ENCODE measurements at regions not wholly inside any gene's neighbourhood (a gene's known extent, or its start where the extent isn't known, plus 50 kb on each side); places are given as distances from the start of the nearest gene placed in this dataset.

GRCh38 chr10:70943249-70943648 is 54.9 kb upstream of the PCBD1 start:
- TF ChIP-seq EZH2phosphoT487 (IDR thresholded peaks at IDR 0.05; ENCODE audit: insufficient read depth, low read depth), result no peak
- TF ChIP-seq EZH2 (IDR thresholded peaks at IDR 0.05; ENCODE audit: insufficient read depth, poor library complexity, severe bottlenecking), result no peak
- H3K27me3 ChIP-seq (replicated peaks; ENCODE audit: insufficient read depth), result peaks cover 50% of the 10 kb centered on the region
- no peaks in the 10 kb centered on the region for H3F3A ChIP-seq (ENCODE audit: insufficient read depth)

GRCh38 chr10:70943841-70944466 is 55.6 kb upstream of the PCBD1 start:
- no peak for DNase-seq
- in situ Hi-C loops (cut with MboI), result no loop called here
- H2AFZ ChIP-seq, result no peak overlapping the region

More at GRCh38 chr10:70943249-70943648, 54.9 kb upstream of the PCBD1 start:
- Histone ChIP-seq H3K4me3 (no peak overlapping the region), H3K9ac (no peak overlapping the region), H3K9me2 (ENCODE audit: insufficient read depth) (no peaks in the 10 kb centered on the region), H3K79me2 (ENCODE audit: insufficient read depth) (no peaks in the 10 kb centered on the region), H2AFZ (no peak overlapping the region), H3K27ac (no peak overlapping the region), H4K20me1 (ENCODE audit: insufficient read depth) (no peaks in the 10 kb centered on the region), H3K9me3 (ENCODE audit: low read depth) (no peaks in the 10 kb centered on the region), H3K36me3 (ENCODE audit: low read depth) (no peaks in the 10 kb centered on the region), H3K4me1 (ENCODE audit: insufficient read depth) (no peaks in the 10 kb centered on the region), H3K4me2 (ENCODE audit: unreplicated experiment) (no peak overlapping the region)
- no peak for DNase-seq
- 56 to 66% methylated on average over 3 to 4 of the region's 4 CpGs for WGBS, 2 experiments (ENCODE audit: low coverage in 1 of 2, low lambda C conversion rate in 2 of 2, missing lambda C conversion rate in 2 of 2)
- in situ Hi-C loops (cut with MboI), result no loop called here

GRCh38 chr10:70950037-70950436 is 61.7 kb upstream of the PCBD1 start:
- no peak for TF ChIP-seq EZH2phosphoT487 (IDR thresholded peaks at IDR 0.05; ENCODE audit: insufficient read depth, low read depth)
- no peak for TF ChIP-seq EZH2 (IDR thresholded peaks at IDR 0.05; ENCODE audit: insufficient read depth, poor library complexity, severe bottlenecking)
- Histone ChIP-seq H3K9me3 (ENCODE audit: low read depth) (no peaks in the 10 kb centered on the region), H3F3A (ENCODE audit: insufficient read depth) (no peaks in the 10 kb centered on the region), H3K9me2 (ENCODE audit: insufficient read depth) (no peaks in the 10 kb centered on the region), H3K36me3 (ENCODE audit: low read depth) (no peaks in the 10 kb centered on the region), H3K79me2 (ENCODE audit: insufficient read depth) (no peaks in the 10 kb centered on the region), H2AFZ (no peak overlapping the region), H3K9ac (no peak overlapping the region), H3K4me1 (ENCODE audit: insufficient read depth) (no peaks in the 10 kb centered on the region), H4K20me1 (ENCODE audit: insufficient read depth) (no peaks in the 10 kb centered on the region), H3K4me2 (ENCODE audit: unreplicated experiment) (no peak overlapping the region), H3K4me3 (no peak overlapping the region), H3K27me3 (replicated peaks; ENCODE audit: insufficient read depth) (peaks cover 15% of the 10 kb centered on the region), H3K27ac (no peak overlapping the region)
- WGBS, 2 experiments (ENCODE audit: low coverage in 1 of 2, low lambda C conversion rate in 2 of 2, missing lambda C conversion rate in 2 of 2), result 27 to 40% methylated on average over 5 of the region's 5 CpGs
- DNase-seq, result no peak
- in situ Hi-C loops (cut with MboI), result no loop called here

More at GRCh38 chr10:70943841-70944466, 55.6 kb upstream of the PCBD1 start:
- Histone ChIP-seq H3K4me1 (ENCODE audit: insufficient read depth) (no peaks in the 10 kb centered on the region), H3K9me2 (ENCODE audit: insufficient read depth) (no peaks in the 10 kb centered on the region), H3K27ac (no peak overlapping the region), H3F3A (ENCODE audit: insufficient read depth) (no peaks in the 10 kb centered on the region), H3K4me2 (ENCODE audit: unreplicated experiment) (no peak overlapping the region), H3K9me3 (ENCODE audit: low read depth) (no peaks in the 10 kb centered on the region), H3K4me3 (no peak overlapping the region), H3K9ac (no peak overlapping the region), H3K27me3 (replicated peaks; ENCODE audit: insufficient read depth) (peaks cover 46% of the 10 kb centered on the region), H3K79me2 (ENCODE audit: insufficient read depth) (no peaks in the 10 kb centered on the region), H3K36me3 (ENCODE audit: low read depth) (no peaks in the 10 kb centered on the region), H4K20me1 (ENCODE audit: insufficient read depth) (no peaks in the 10 kb centered on the region)
- TF ChIP-seq EZH2phosphoT487 (IDR thresholded peaks at IDR 0.05; ENCODE audit: insufficient read depth, low read depth) (no peak), EZH2 (IDR thresholded peaks at IDR 0.05; ENCODE audit: insufficient read depth, poor library complexity, severe bottlenecking) (no peak)
- WGBS, 2 experiments (ENCODE audit: low coverage in 1 of 2, low lambda C conversion rate in 2 of 2, missing lambda C conversion rate in 2 of 2), result 44 to 51% methylated on average over 12 to 14 of the region's 14 CpGs

- no peak overlapping the region for H3K9ac ChIP-seq
- H3K27me3 ChIP-seq (replicated peaks; ENCODE audit: insufficient read depth), result peaks cover 17% of the 10 kb centered on the region
- H3K4me2 ChIP-seq (ENCODE audit: unreplicated experiment), result no peak overlapping the region
- H3K9me2 ChIP-seq (ENCODE audit: insufficient read depth), result no peaks in the 10 kb centered on the region
- H3K9me3 ChIP-seq (ENCODE audit: low read depth), result no peaks in the 10 kb centered on the region
- in situ Hi-C loops (cut with MboI), result no loop called here
- H3K79me2 ChIP-seq (ENCODE audit: insufficient read depth), result no peaks in the 10 kb centered on the region
- no peak for TF ChIP-seq EZH2phosphoT487 (IDR thresholded peaks at IDR 0.05; ENCODE audit: insufficient read depth, low read depth)
- no peaks in the 10 kb centered on the region for H3F3A ChIP-seq (ENCODE audit: insufficient read depth)
- H3K27ac ChIP-seq, result no peak overlapping the region
- H3K4me1 ChIP-seq (ENCODE audit: insufficient read depth), result no peaks in the 10 kb centered on the region
- no peaks in the 10 kb centered on the region for H3K36me3 ChIP-seq (ENCODE audit: low read depth)
- WGBS, 2 experiments (ENCODE audit: low coverage in 1 of 2, low lambda C conversion rate in 2 of 2, missing lambda C conversion rate in 2 of 2), result 47 to 71% methylated on average over 1 of the region's 1 CpG
- no peak for DNase-seq
- H2AFZ ChIP-seq, result no peak overlapping the region
- no peaks in the 10 kb centered on the region for H4K20me1 ChIP-seq (ENCODE audit: insufficient read depth)
- no peak overlapping the region for H3K4me3 ChIP-seq
Observed at GRCh38 chr10:70950801-70951200, 62.4 kb upstream of the PCBD1 start.

GRCh38 chr10:70952401-70952800 is 64.0 kb upstream of the PCBD1 start:
- H3K79me2 ChIP-seq (ENCODE audit: insufficient read depth), result no peaks in the 10 kb centered on the region

More at GRCh38 chr10:70952401-70952800, 64.0 kb upstream of the PCBD1 start:
- in situ Hi-C loops (cut with MboI), result no loop called here
- H3K9me2 ChIP-seq (ENCODE audit: insufficient read depth), result no peaks in the 10 kb centered on the region
- peaks cover 33% of the 10 kb centered on the region for H3K27me3 ChIP-seq (replicated peaks; ENCODE audit: insufficient read depth)
- no peaks in the 10 kb centered on the region for H4K20me1 ChIP-seq (ENCODE audit: insufficient read depth)
- no peak overlapping the region for H3K27ac ChIP-seq
- no peak for TF ChIP-seq EZH2phosphoT487 (IDR thresholded peaks at IDR 0.05; ENCODE audit: insufficient read depth, low read depth)
- TF ChIP-seq EZH2 (IDR thresholded peaks at IDR 0.05; ENCODE audit: insufficient read depth, poor library complexity, severe bottlenecking), result no peak
- no peak overlapping the region for H3K9ac ChIP-seq
- H3K36me3 ChIP-seq (ENCODE audit: low read depth), result no peaks in the 10 kb centered on the region
- H3K4me1 ChIP-seq (ENCODE audit: insufficient read depth), result no peaks in the 10 kb centered on the region
- WGBS, 2 experiments (ENCODE audit: low coverage in 1 of 2, low lambda C conversion rate in 2 of 2, missing lambda C conversion rate in 2 of 2), result 45 to 52% methylated on average over 4 of the region's 4 CpGs
- H3K4me3 ChIP-seq, result no peak overlapping the region
- no peak overlapping the region for H3K4me2 ChIP-seq (ENCODE audit: unreplicated experiment)
- no peak for DNase-seq
- no peaks in the 10 kb centered on the region for H3K9me3 ChIP-seq (ENCODE audit: low read depth)
- no peak overlapping the region for H2AFZ ChIP-seq
- no peaks in the 10 kb centered on the region for H3F3A ChIP-seq (ENCODE audit: insufficient read depth)
